ENCODE measurements at regions not wholly inside any gene's neighbourhood (a gene's known extent, or its start where the extent isn't known, plus 50 kb on each side); places are given as distances from the start of the nearest gene placed in this dataset.

GRCh38 chr13:39870197-39870747 lies 214.8 kb downstream of the COG6 start:
- no peak for TF ChIP-seq GATA1 (IDR thresholded peaks at IDR 0.05; ENCODE audit: low read depth, low read length)
- no peak for TF ChIP-seq POLR2A (IDR thresholded peaks at IDR 0.05; ENCODE audit: low read length)
- no peak for DNase-seq

- TF ChIP-seq GATA1 (IDR thresholded peaks at IDR 0.05; ENCODE audit: low read depth, low read length): no peak
- TF ChIP-seq POLR2A (IDR thresholded peaks at IDR 0.05; ENCODE audit: low read length): no peak
- DNase-seq: no peak
These were observed 219.0 kb downstream of the COG6 start for GRCh38 chr13:39874331-39875053.

GRCh38 chr13:39875111-39875987 lies 219.9 kb downstream of the COG6 start:
- TF ChIP-seq POLR2A (IDR thresholded peaks at IDR 0.05; ENCODE audit: low read length) (no peak), GATA1 (IDR thresholded peaks at IDR 0.05; ENCODE audit: low read depth, low read length) (no peak)
- no peak for DNase-seq

GRCh38 chr13:39876258-39876657 lies 220.8 kb downstream of the COG6 start:
- TF ChIP-seq GATA1 (IDR thresholded peaks at IDR 0.05; ENCODE audit: low read depth, low read length): no peak
- no peak for TF ChIP-seq POLR2A (IDR thresholded peaks at IDR 0.05; ENCODE audit: low read length)
- DNase-seq: no peak

- TF ChIP-seq POLR2A (IDR thresholded peaks at IDR 0.05; ENCODE audit: low read length) (no peak), GATA1 (IDR thresholded peaks at IDR 0.05; ENCODE audit: low read depth, low read length) (no peak)
- no peak for DNase-seq
These were observed 221.7 kb downstream of the COG6 start for GRCh38 chr13:39877134-39877533.

- TF ChIP-seq GATA1 (IDR thresholded peaks at IDR 0.05; ENCODE audit: low read depth, low read length): no peak
- no peak for TF ChIP-seq POLR2A (IDR thresholded peaks at IDR 0.05; ENCODE audit: low read length)
These were observed 224.0 kb downstream of the COG6 start for GRCh38 chr13:39879286-39880035.

GRCh38 chr13:39881383-39881782 lies 225.9 kb downstream of the COG6 start:
- DNase-seq: no peak
- TF ChIP-seq GATA1 (IDR thresholded peaks at IDR 0.05; ENCODE audit: low read depth, low read length) (no peak), POLR2A (IDR thresholded peaks at IDR 0.05; ENCODE audit: low read length) (no peak)

More at GRCh38 chr13:39879286-39880035, 224.0 kb downstream of the COG6 start:
- no peak for DNase-seq

- TF ChIP-seq POLR2A (IDR thresholded peaks at IDR 0.05; ENCODE audit: low read length) (no peak), GATA1 (IDR thresholded peaks at IDR 0.05; ENCODE audit: low read depth, low read length) (no peak)
- DNase-seq: no peak
These were observed 226.4 kb downstream of the COG6 start for GRCh38 chr13:39881887-39882286.

GRCh38 chr13:39884166-39884565 lies 228.7 kb downstream of the COG6 start:
- no peak for TF ChIP-seq GATA1 (IDR thresholded peaks at IDR 0.05; ENCODE audit: low read depth, low read length)
- TF ChIP-seq POLR2A (IDR thresholded peaks at IDR 0.05; ENCODE audit: low read length): no peak

GRCh38 chr13:39886336-39886735 lies 230.9 kb downstream of the COG6 start:
- TF ChIP-seq GATA1 (IDR thresholded peaks at IDR 0.05; ENCODE audit: low read depth, low read length): no peak
- no peak for TF ChIP-seq POLR2A (IDR thresholded peaks at IDR 0.05; ENCODE audit: low read length)
- no peak for DNase-seq

More at GRCh38 chr13:39884166-39884565, 228.7 kb downstream of the COG6 start:
- no peak for DNase-seq

- TF ChIP-seq POLR2A (IDR thresholded peaks at IDR 0.05; ENCODE audit: low read length) (no peak), GATA1 (IDR thresholded peaks at IDR 0.05; ENCODE audit: low read depth, low read length) (no peak)
- DNase-seq: no peak
These were observed 231.9 kb downstream of the COG6 start for GRCh38 chr13:39887387-39887786.

GRCh38 chr13:39888865-39889810 lies 233.7 kb downstream of the COG6 start:
- no peak for TF ChIP-seq GATA1 (IDR thresholded peaks at IDR 0.05; ENCODE audit: low read depth, low read length)
- no peak for TF ChIP-seq POLR2A (IDR thresholded peaks at IDR 0.05; ENCODE audit: low read length)
- DNase-seq: no peak

Measured in erythroblast (primary cell).